Stimulated activated CD8-positive, alpha-beta memory T cell treated with anti-CD3 and anti-CD28 coated beads, Interleukin-2, amount 100 ng/mL, for 48 hours (primary cell): ENCODE measurements at regions not wholly inside any gene's neighbourhood (a gene's known extent, or its start where the extent isn't known, plus 50 kb on each side); places are given as distances from the start of the nearest gene placed in this dataset.
"Not testable (repeated sequence)": the region's sequence is repeated elsewhere in the genome, so short reads cannot be mapped to it uniquely, and the experiment has no call there.

Experiments used
- DNase-seq, 2 donors: peaks; one replicate each; pipeline ENCODE4 v3.0.0-alpha.2; 2020; ENCODE audit warnings: low read depth in 2 of 2

GRCh38 chr1:38186566-38186965, 140.0 kb upstream of the POU3F1 start:
- DNase-seq = no peak

DNA sequence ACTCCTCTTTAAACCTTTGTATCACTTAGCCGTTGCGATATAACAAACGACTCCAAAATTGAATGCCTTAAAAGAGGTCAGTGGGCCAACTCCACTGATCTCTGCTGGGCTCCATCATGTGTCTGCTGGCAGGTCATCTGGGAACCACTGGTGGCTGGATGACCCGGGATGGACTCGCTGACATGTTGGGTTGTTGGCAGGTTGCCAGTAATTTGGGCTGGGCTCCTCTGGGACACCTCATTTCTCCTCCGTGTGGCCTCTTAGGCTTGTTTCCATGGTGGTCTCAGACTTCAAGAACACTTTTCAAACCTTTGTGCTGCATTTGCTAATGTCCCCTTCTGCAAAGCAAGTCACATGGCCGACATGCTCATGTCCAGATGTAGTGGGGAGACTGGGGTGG, 139.3 kb upstream of the POU3F1 start:
- DNase-seq = no peak

DNA sequence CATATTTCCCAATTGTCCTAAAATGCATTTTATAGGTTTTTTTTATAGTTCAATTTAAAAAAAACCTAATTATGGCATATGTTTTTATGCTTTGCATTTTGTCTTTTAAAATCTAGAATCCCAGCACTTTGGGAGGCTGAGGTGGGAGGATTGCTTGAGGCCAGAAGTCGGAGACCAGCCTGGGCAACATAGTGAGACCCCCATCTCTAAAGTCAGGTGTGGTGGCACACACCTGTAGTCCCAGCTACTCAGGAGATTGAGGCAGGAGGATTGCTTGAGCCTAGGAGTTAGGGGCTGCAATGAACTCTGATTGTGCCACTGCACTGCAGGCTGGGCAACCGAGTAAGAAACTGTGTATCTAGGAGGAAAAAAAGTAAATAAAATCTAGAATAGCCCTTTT, 137.2 kb upstream of the POU3F1 start:
- DNase-seq = no peak

- no peak for DNase-seq
Observed at GRCh38 chr1:38183096-38183495, 136.5 kb upstream of the POU3F1 start.

DNA sequence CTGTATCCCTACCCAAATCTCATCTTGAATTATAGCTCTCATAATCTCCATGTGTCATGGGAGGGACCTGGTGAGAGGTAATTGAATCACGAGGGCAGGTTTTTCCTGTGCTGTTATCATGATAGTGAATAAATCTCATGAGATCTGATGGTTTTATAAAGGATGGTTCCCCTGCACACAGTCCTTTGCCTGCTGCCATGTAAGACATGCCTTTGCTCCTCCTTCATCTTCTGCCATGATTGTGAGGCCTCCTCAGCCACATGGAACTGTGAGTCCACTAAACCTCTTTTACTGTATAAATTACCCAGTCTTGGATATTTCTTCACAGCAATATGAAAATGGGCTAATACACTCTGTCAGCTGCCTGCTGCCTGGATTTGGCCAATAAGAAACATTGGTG, 133.8 kb upstream of the POU3F1 start:
- not testable (repeated sequence) for DNase-seq

GRCh38 chr1:38179483-38179882, 132.9 kb upstream of the POU3F1 start:
- DNase-seq = no peak

GRCh38 chr1:38178216-38178615, 131.6 kb upstream of the POU3F1 start:
- DNase-seq = no peak

DNA sequence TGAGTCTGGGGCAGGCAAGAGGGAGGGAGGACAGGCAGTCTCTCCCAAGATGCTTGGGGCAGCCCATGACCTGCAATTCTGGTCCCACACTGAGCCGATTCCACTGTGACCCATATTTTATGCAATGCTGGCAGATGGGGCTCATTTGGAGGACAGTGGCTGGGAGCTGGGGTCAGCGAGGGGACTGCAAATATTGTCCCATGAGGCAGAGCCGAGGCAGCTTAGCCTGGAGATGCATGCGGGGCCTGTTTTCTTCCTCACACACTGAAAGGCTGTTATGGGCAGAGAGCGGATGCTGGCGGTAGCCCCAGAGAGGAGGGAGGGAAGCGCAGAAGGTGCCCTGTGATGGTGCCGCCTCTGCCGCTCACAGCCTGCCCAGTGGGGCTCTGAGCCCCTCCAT, 128.5 kb upstream of the POU3F1 start:
- DNase-seq = no peak

DNA sequence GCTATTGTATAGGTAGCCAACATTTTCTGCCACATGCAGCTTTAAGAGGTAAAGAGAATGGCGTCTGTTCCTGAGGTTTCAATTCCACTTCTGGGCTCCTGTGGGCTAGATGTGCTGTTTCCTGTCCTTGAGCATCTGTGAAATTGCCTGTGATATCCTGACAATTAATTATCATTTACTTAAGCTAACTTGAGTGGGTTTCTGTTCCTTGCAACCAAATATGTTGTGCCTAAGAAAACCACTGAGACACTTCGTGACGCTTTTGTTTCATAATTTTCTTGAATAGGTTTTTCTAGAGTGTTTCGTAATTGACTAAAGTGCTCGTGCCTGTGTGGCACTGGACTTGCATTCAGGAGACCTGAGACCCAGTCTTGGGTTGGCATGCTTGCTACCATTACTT, 127.3 kb upstream of the POU3F1 start:
- no peak for DNase-seq

DNA sequence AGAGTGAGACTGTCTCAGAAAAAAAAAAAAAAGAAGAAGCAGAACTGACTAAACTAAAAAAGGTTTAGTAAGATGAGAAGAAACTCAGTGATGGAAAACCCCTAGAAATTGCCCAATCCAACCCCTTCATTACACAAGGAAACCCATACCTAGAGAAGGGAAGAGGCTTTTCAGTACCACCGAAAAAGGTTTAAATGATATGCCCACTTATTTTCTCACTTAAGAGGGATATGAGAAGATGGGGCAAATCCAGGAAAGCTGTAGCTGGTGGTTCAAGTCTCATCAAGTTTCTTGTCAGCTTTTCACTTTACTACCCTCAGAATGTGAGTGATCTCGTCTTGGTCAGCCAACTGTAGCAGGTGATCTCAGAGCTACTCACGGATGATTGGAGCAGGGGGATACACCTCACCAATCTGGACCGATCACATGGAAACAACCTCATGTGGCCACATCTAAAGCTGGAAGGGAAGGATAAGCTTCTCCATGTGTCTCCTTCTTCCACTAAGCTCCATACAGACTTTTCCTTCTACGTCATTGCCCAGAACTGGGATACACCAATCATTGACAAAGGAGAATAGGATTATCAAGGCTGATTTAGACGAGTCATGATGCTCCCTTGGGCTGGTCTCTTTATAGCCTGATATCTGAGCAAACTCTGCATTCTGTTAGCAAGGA, 126.7 kb upstream of the POU3F1 start:
- DNase-seq = no peak

DNA sequence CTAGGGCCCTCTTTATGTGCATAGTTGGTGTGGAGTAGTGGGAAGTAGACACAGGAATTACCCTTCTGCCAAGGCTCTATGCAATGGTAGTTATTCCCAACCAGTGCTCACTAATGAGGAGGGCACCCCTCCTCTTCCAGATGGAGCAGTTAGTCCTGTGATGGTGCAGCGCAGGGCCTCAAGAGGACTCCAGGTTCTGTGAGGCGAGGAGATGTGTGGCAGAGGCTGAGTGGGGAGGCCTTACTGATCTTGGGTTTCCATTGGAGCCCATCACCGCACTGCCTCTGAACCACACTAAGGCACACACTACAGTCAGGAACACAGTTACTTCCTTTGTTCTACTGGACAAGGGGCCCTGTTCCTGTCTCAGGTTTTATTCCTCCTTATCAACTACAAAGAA, 122.5 kb upstream of the POU3F1 start:
- no peak for DNase-seq

- no peak for DNase-seq
Observed at GRCh38 chr1:38168365-38168764, 121.8 kb upstream of the POU3F1 start.

DNA sequence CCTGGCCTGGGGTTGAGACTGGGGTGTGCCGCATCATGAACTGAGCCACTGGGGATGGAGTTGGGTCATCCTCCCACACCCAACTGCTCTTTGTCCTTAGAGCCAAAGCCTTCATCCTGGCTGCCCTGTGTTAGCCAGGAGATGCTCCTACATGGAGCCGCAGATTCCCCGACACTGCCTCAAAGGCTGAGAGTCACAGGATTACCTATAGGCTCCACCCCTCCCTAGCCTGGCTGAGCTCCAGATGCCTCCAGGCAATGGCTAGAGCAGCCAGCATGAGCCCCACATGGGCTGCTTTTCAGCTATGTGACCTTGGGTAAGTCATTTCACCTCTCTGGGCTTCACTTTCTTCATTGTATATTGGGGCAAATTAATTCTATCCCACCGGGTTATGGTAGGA, 119.9 kb upstream of the POU3F1 start:
- no peak for DNase-seq

DNA sequence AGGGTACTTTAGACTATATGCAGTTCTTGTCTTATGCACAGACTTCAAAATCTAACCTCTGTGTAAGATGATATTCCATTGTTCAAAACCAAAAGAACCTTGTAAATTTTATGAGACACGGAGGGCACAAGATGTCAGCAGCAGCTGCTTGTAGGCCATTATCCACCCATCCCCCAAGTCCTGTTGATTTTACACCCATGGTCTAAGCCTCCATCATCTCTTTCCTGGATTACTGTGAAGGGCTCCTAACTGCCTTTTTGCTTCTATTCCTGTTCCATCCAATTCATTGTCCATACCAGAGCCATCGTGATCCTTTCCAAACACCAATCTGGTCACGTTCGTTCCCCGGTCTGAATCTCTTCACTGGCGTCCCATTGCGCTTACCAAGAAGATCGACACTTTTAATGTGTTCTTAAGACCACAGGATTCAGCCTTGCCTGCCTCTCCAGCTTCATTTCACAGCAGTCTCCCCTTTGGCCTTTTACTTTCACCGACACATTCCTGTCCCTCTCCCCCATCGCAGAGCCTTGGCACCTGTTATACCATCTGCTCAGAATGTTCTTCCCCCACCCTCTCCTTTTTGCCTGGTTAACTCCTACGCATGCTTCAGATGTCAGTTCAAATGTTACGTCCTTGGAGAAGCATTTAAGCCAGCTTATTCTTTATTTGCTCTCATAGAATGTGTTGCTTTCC, 107.3 kb upstream of the POU3F1 start:
- no peak for DNase-seq

GRCh38 chr1:38153066-38153777, 106.6 kb upstream of the POU3F1 start:
- DNase-seq = no peak

- DNase-seq = no peak
Observed at GRCh38 chr1:38152351-38153065, 105.9 kb upstream of the POU3F1 start.

- DNase-seq = no peak
Observed at GRCh38 chr1:38151399-38151798, 104.8 kb upstream of the POU3F1 start.

DNA sequence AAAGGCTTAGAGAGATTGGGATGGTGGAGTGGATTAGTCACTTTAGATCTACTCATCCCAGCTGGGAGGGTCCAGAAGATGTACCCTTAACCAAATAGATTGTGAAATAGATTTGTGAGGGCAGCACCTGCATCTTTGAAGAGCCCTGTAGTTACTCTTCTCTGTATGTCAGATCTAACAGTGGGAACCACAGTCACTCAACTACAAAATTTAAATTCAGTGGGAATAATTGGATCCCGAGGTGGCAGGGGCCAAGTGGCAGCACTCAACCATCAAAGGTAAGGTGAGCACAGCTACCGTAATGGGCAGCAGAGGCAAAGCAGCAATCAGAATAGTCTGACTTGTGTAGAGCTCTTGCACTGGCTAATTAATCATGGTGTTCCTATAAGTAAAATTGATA, 99.5 kb upstream of the POU3F1 start:
- not testable (repeated sequence) for DNase-seq

GRCh38 chr1:38142606-38143005, 96.0 kb upstream of the POU3F1 start:
- DNase-seq = no peak

DNA sequence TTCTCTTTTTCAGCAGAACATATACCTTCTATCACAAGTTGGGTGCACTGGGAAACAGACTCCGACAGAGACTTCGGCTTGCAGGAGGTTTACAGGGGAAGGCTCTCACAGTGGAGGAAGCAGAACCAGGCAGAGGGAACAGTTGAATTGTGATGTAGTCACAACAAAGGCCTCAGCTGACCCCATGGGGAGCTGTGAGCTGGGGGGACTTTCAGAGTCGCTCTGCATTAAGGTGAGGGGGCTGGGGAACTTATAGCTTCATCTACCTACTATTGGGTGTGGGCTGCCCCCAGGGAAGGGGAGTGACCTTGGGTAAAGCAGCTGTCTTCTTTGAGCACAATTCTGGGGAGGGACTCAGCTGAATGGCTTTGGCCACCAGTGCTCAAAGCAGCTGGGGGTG, 94.9 kb upstream of the POU3F1 start:
- DNase-seq = no peak

- DNase-seq = no peak
Observed at GRCh38 chr1:38139738-38140487, 93.3 kb upstream of the POU3F1 start.
